ENCODE measurements at regions not wholly inside any gene's neighbourhood (a gene's known extent, or its start where the extent isn't known, plus 50 kb on each side); places are given as distances from the start of the nearest gene placed in this dataset.

DNA sequence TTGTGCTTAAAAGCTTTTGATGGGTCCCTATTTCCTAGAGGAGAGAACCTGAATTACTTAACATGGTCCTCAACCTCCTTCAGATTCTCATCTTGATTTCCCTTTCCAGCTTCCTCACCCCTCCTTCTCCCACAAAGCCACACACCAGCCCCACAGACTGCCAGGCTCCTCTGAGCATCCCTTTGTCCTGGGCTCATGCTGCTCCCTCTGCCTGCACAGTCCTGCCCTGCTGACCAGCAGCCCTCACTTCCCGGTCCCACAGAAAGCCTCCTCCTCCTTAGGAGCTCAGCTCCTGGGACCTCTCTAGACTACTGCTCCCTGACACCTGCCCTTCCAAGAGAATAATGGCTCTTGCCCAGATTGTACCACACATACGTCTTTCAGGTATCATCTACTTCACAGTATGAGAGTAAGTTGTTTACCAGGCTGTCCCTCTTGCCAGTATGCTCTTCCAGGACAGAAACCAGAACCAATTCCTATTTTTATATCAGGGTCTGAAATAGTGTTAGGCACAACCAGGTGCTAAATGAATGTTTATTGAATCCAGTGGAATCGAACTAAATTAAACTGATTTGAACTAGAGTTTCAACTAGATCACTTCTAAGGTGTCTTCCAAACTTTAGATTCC lies 373.4 kb downstream of the LMX1A start:
- Histone ChIP-seq H3K27me3 (ENCODE audit: control insufficient read depth in 2 of 2, insufficient read depth in 2 of 2, low read length in 2 of 2) (no peaks in the 10 kb centered on the region), H2AFZ (ENCODE audit: low read depth, low read length) (no peak overlapping the region), H3K4me2 (ENCODE audit: insufficient read depth, low read length) (no peak overlapping the region), H3K9me1 (ENCODE audit: control insufficient read depth, insufficient read depth, low read length) (no peaks in the 10 kb centered on the region), H3K9ac (ENCODE audit: insufficient read depth in 1 of 2, low read depth in 2 of 2, low read length in 2 of 2) (no peak overlapping the region), H3K27ac (ENCODE audit: extremely low read depth, low read depth, low read length) (no peak overlapping the region), H3K4me3 (no peak overlapping the region), H3K4me1 (replicated peaks in 1 of 2; ENCODE audit: control insufficient read depth in 2 of 2, insufficient read depth in 2 of 2, low read length in 2 of 2) (no peaks in the 10 kb centered on the region), H4K20me1 (replicated peaks; ENCODE audit: control insufficient read depth, insufficient read depth, low read length) (no peaks in the 10 kb centered on the region), H3K36me3 (ENCODE audit: control insufficient read depth, insufficient read depth, low read length) (no peaks in the 10 kb centered on the region), H3K79me2 (ENCODE audit: control insufficient read depth, insufficient read depth, low read length) (no peaks in the 10 kb centered on the region), H3K9me3 (replicated peaks; ENCODE audit: control insufficient read depth, insufficient read depth, low read depth, low read length) (no peaks in the 10 kb centered on the region)
- FAIRE-seq (no peak), ATAC-seq (no peak), DNase-seq (ENCODE audit: extremely low read depth in 1 of 4, low spot score in 3 of 4) (no peak)
- intact Hi-C loops (cut with micrococcal nuclease) (no loop called here), in situ Hi-C loops (cut with MboI) (no loop called here)
- CTCF ChIA-PET (ENCODE audit: low intra/inter-chr PET ratio) = no interaction called here
- no TSS peak for BruUV-seq (replicated peaks)
- 0% methylated on average over 3 of the region's 3 CpGs for WGBS (ENCODE audit: insufficient coverage, low coverage, missing lambda C conversion rate)
- POLR2A ChIA-PET = no interaction called here
- TF ChIP-seq, protein P1, sequence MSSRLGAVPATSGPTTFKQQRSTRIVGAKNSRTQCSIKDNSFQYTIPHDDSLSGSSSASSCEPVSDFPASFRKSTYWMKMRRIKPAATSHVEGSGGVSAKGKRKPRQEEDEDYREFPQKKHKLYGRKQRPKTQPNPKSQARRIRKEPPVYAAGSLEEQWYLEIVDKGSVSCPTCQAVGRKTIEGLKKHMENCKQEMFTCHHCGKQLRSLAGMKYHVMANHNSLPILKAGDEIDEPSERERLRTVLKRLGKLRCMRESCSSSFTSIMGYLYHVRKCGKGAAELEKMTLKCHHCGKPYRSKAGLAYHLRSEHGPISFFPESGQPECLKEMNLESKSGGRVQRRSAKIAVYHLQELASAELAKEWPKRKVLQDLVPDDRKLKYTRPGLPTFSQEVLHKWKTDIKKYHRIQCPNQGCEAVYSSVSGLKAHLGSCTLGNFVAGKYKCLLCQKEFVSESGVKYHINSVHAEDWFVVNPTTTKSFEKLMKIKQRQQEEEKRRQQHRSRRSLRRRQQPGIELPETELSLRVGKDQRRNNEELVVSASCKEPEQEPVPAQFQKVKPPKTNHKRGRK (tag; IDR thresholded peaks at IDR 0.05) = no peak
- no peak for TF ChIP-seq ZBED1 (IDR thresholded peaks at IDR 0.05)
- TF ChIP-seq KDM1A (IDR thresholded peaks at IDR 0.05) = no peak
- TF ChIP-seq NFIX (CRISPR knock-in tag; IDR thresholded peaks at IDR 0.05; ENCODE audit: low read depth) = no peak

DNA sequence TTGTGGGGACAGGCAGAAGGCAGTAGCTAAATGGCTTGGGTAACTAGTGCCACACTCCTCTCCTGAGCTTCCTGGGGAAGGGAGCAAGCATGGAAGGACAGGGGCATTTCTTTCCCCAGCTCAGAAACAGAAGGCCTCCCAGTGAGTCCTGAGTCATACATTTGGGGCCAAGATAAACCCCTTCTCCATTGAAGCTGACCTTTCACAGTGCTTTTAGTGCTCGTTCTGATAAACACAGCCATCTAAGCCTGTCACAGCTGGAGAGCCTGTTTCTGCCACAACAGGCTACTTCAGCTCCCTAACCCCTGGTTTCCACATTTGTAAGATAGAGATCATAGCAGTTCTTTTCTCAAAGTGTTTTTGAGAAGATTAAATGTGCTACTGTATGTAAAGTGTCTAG lies 374.0 kb downstream of the LMX1A start:
- no peak overlapping the region for H2AFZ ChIP-seq (ENCODE audit: low read depth, low read length)
- H3K4me3 ChIP-seq = no peak overlapping the region
- peak in 1 of 4 experiments; percentile 6 for DNase-seq (ENCODE audit: extremely low read depth in 1 of 4, low spot score in 3 of 4)
- no peak overlapping the region for H3K27ac ChIP-seq (ENCODE audit: extremely low read depth, low read depth, low read length)
- H3K9ac ChIP-seq (ENCODE audit: insufficient read depth in 1 of 2, low read depth in 2 of 2, low read length in 2 of 2) = no peak overlapping the region
- intact Hi-C loops (cut with micrococcal nuclease) (no loop called here), in situ Hi-C loops (cut with MboI) (no loop called here)
- POLR2A ChIA-PET = no interaction called here
- no peaks in the 10 kb centered on the region for H3K9me1 ChIP-seq (ENCODE audit: control insufficient read depth, insufficient read depth, low read length)
- no peaks in the 10 kb centered on the region for H4K20me1 ChIP-seq (replicated peaks; ENCODE audit: control insufficient read depth, insufficient read depth, low read length)
- H3K9me3 ChIP-seq (replicated peaks; ENCODE audit: control insufficient read depth, insufficient read depth, low read depth, low read length) = no peaks in the 10 kb centered on the region
- CTCF ChIA-PET (ENCODE audit: low intra/inter-chr PET ratio) = no interaction called here
- H3K36me3 ChIP-seq (ENCODE audit: control insufficient read depth, insufficient read depth, low read length) = no peaks in the 10 kb centered on the region
- no peaks in the 10 kb centered on the region for H3K27me3 ChIP-seq (ENCODE audit: control insufficient read depth in 2 of 2, insufficient read depth in 2 of 2, low read length in 2 of 2)
- no peak for ATAC-seq
- no peaks in the 10 kb centered on the region for H3K79me2 ChIP-seq (ENCODE audit: control insufficient read depth, insufficient read depth, low read length)
- FAIRE-seq = no peak
- no TSS peak for BruUV-seq (replicated peaks)
- no peaks in the 10 kb centered on the region for H3K4me1 ChIP-seq (replicated peaks in 1 of 2; ENCODE audit: control insufficient read depth in 2 of 2, insufficient read depth in 2 of 2, low read length in 2 of 2)
- 5% methylated on average over 1 of the region's 1 CpG for WGBS (ENCODE audit: insufficient coverage, low coverage, missing lambda C conversion rate)
- H3K4me2 ChIP-seq (ENCODE audit: insufficient read depth, low read length) = no peak overlapping the region
- TF ChIP-seq, protein P2, sequence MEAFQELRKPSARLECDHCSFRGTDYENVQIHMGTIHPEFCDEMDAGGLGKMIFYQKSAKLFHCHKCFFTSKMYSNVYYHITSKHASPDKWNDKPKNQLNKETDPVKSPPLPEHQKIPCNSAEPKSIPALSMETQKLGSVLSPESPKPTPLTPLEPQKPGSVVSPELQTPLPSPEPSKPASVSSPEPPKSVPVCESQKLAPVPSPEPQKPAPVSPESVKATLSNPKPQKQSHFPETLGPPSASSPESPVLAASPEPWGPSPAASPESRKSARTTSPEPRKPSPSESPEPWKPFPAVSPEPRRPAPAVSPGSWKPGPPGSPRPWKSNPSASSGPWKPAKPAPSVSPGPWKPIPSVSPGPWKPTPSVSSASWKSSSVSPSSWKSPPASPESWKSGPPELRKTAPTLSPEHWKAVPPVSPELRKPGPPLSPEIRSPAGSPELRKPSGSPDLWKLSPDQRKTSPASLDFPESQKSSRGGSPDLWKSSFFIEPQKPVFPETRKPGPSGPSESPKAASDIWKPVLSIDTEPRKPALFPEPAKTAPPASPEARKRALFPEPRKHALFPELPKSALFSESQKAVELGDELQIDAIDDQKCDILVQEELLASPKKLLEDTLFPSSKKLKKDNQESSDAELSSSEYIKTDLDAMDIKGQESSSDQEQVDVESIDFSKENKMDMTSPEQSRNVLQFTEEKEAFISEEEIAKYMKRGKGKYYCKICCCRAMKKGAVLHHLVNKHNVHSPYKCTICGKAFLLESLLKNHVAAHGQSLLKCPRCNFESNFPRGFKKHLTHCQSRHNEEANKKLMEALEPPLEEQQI (IDR thresholded peaks at IDR 0.05) = no peak
- TF ChIP-seq ATF1 (CRISPR knock-in tag; IDR thresholded peaks at IDR 0.05) = no peak
- no peak for TF ChIP-seq ATF1 (tag; IDR thresholded peaks at IDR 0.05)
- TF ChIP-seq C11orf30 (IDR thresholded peaks at IDR 0.05; ENCODE audit: low read depth) = no peak
- no peak for TF ChIP-seq GATA2 (CRISPR knock-in tag; IDR thresholded peaks at IDR 0.05)
- TF ChIP-seq, protein P3, sequence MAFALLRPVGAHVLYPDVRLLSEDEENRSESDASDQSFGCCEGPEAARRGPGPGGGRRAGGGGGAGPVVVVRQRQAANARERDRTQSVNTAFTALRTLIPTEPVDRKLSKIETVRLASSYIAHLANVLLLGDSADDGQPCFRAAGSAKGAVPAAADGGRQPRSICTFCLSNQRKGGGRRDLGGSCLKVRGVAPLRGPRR (CRISPR knock-in tag; IDR thresholded peaks at IDR 0.05) = no peak
- TF ChIP-seq, protein P4, sequence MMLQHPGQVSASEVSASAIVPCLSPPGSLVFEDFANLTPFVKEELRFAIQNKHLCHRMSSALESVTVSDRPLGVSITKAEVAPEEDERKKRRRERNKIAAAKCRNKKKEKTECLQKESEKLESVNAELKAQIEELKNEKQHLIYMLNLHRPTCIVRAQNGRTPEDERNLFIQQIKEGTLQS (IDR thresholded peaks at IDR 0.05) = no peak
- TF ChIP-seq, protein P4 (CRISPR knock-in tag; conservative IDR thresholded peaks at IDR 0.05) = no peak
- TF ChIP-seq PML (IDR thresholded peaks at IDR 0.05; ENCODE audit: low read length) = no peak
